SK-N-MC (cell line): ENCODE measurements at regions not wholly inside any gene's neighbourhood (a gene's known extent, or its start where the extent isn't known, plus 50 kb on each side); places are given as distances from the start of the nearest gene placed in this dataset.

Experiments used
- EZH2 ChIP-seq: fragments of 200-600 bp; sonication (generic); IDR thresholded peaks from one replicate; pipeline ENCODE4 v1.6.1; 2017; ENCODE audit warnings: antibody characterized with exemption
- POLR2AphosphoS5 ChIP-seq: IDR thresholded peaks from 2 replicates; pipeline ENCODE4 v1.6.1; 2012; ENCODE audit warnings: mild to moderate bottlenecking, low read depth, low read length, borderline replicate concordance

DNA sequence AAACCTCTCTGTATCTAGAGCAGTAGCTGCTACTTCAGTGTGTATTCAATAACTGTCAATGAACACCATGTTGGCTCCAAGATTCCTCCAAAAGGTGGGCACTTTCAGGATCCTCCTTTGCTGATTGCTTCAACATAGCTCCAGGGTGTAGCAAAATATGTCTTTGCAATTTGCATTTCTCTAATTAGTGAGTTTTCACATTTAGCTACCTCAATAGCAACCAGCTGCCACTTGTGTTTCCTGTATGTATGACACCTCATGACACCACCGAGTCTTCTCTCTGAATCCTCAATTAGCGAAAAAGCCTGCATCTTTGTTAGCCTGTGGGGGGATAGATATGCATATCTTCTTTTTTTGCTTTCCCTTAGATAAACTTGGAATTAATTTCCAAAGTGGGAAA is 898.3 kb upstream of the FAT3 start:
- TF ChIP-seq POLR2AphosphoS5: no peak
- no peak for TF ChIP-seq EZH2
